Liver (tissue), 3 donors: ENCODE measurements at regions not wholly inside any gene's neighbourhood (a gene's known extent, or its start where the extent isn't known, plus 50 kb on each side); places are given as distances from the start of the nearest gene placed in this dataset.

Source experiments
- ATF3 ChIP-seq: IDR thresholded peaks from 2 replicates; pipeline ENCODE4 v1.6.1; 2016; ENCODE audit warnings: antibody characterized with exemption
- CTCF ChIP-seq: fragments of 150-350 bp; IDR thresholded peaks from 2 replicates; pipeline ENCODE4 v1.5.1; 2017; ENCODE audit warnings: improper control_type of control experiment, low read depth, low read length; ENCODE audit not compliant: missing input control
- HNF4A ChIP-seq, 2 donors: conservative IDR thresholded peaks; 2 replicates each; pipeline ENCODE4 v1.6.1; 2016; ENCODE audit warnings: antibody characterized with exemption in 2 of 2, mild to moderate bottlenecking in 2 of 2
- MAX ChIP-seq: IDR thresholded peaks from 2 replicates; pipeline ENCODE4 v1.6.1; 2016; ENCODE audit warnings: antibody characterized with exemption
- RXRA ChIP-seq, 2 donors: IDR thresholded peaks; 2 replicates each; pipeline ENCODE4 v1.6.1; 2017 to 2018; ENCODE audit warnings: antibody characterized with exemption in 2 of 2, mild to moderate bottlenecking in 1 of 2
- SP1 ChIP-seq: IDR thresholded peaks from 2 replicates; pipeline ENCODE4 v1.6.1; 2018; ENCODE audit warnings: antibody characterized with exemption, mild to moderate bottlenecking
- TAF1 ChIP-seq: conservative IDR thresholded peaks from 2 replicates; pipeline ENCODE4 v1.6.1; 2016; ENCODE audit warnings: antibody characterized with exemption, mild to moderate bottlenecking
- YY1 ChIP-seq: IDR thresholded peaks from 2 replicates; pipeline ENCODE4 v1.6.1; 2016; ENCODE audit warnings: antibody characterized with exemption, mild to moderate bottlenecking
- donor health status: healthy.
- donor health status: healthy.

DNA sequence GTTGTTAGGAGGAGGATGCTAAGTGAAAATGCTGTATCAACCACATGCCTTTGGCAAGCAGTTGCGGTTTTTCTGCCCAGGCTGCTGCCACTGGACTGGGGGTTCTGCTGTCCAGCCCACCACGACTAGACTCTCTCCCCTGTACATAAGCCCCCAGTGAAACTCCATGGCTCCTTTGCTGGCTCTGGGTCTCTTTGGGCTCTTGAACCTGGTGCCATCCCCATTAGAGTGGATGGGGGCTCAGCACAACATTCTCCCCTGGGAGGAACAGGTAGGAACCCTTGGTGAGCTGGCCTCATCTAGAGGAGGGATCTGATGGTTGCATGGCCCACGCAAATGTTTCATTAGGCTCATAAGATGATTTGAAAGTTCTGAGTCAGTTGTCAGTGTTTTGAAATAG, 204.8 kb upstream of the KCNG1 start:
- TF ChIP-seq ATF3 (no peak), CTCF (no peak), YY1 (no peak), TAF1 (no peak), MAX (no peak), SP1 (no peak), RXRA (IDR thresholded peaks at IDR 0.05) (no peak), HNF4A (conservative IDR thresholded peaks at IDR 0.05) (no peak)
